Type B pancreatic cell (in vitro differentiated cells): ENCODE measurements at regions not wholly inside any gene's neighbourhood (a gene's known extent, or its start where the extent isn't known, plus 50 kb on each side); places are given as distances from the start of the nearest gene placed in this dataset.

Source experiments
- DNase-seq: peaks from one replicate; pipeline ENCODE4 v3.0.0; 2021; ENCODE audit warnings: mixed read lengths; ENCODE audit not compliant: unreplicated experiment; ENCODE audit errors: extremely low spot score
- H3K27ac Mint-ChIP-seq: 2 replicates; pipeline ENCODE4 v1.8.0; 2021; ENCODE audit warnings: mild to moderate bottlenecking, mixed read lengths
- H3K27me3 Mint-ChIP-seq: 2 replicates; pipeline ENCODE4 v1.8.0; 2021; ENCODE audit warnings: mixed read lengths
- H3K36me3 Mint-ChIP-seq: 2 replicates; pipeline ENCODE4 v1.8.0; 2021; ENCODE audit warnings: mixed read lengths
- H3K4me1 Mint-ChIP-seq: one replicate; pipeline ENCODE4 v1.8.0; 2021; ENCODE audit warnings: mixed read lengths; ENCODE audit not compliant: unreplicated experiment
- H3K4me3 Mint-ChIP-seq: 2 replicates; pipeline ENCODE4 v1.8.0; 2021; ENCODE audit warnings: mild to moderate bottlenecking, mixed read lengths
- H3K9me3 Mint-ChIP-seq: 2 replicates; pipeline ENCODE4 v1.8.0; 2021; ENCODE audit warnings: mixed read lengths
- CTCF ChIP-seq: fragments of 200-600 bp; sonication (generic); conservative IDR thresholded peaks from 2 replicates; pipeline ENCODE4 v1.5.0; 2021; ENCODE audit warnings: antibody characterized with exemption, mild to moderate bottlenecking

DNA sequence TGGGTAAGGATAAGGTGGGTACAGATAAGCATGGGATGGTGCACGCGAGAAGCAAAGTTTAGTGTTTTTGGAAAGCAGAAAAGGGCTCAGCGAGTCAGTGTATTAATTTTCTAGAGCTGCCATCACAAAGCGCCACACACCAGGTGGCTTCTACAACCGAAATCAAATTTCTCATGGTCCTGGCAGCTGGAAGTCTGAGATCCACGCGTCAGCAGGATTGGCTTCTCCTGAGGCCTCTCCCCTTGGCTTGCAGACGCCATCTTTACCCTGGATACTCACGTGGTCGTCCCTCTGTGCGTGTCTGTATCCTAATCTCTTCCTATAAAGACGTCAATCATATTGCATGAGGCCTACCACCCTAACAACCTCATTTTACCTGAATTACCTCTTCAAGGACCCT lies 51.5 kb upstream of the USP29 start:
- Mint-ChIP-seq H3K36me3 (no peaks in the 10 kb centered on the region), H3K4me1 (no peaks in the 10 kb centered on the region), H3K27me3 (no peaks in the 10 kb centered on the region), H3K9me3 (peaks cover 22% of the 10 kb centered on the region), H3K4me3 (no peak overlapping the region), H3K27ac (no peak overlapping the region)
- DNase-seq: no peak
- TF ChIP-seq CTCF: no peak

GRCh38 chr19:57068921-57069697 lies 50.7 kb upstream of the USP29 start:
- Mint-ChIP-seq H3K4me1 (no peaks in the 10 kb centered on the region), H3K27me3 (no peaks in the 10 kb centered on the region)
- DNase-seq: no peak

More at GRCh38 chr19:57068921-57069697, 50.7 kb upstream of the USP29 start:
- TF ChIP-seq CTCF: no peak
- Mint-ChIP-seq H3K4me3 (no peak overlapping the region), H3K27ac (no peak overlapping the region), H3K36me3 (no peaks in the 10 kb centered on the region), H3K9me3 (peaks cover 14% of the 10 kb centered on the region)
